A549 (cell line): ENCODE measurements at regions not wholly inside any gene's neighbourhood (a gene's known extent, or its start where the extent isn't known, plus 50 kb on each side); places are given as distances from the start of the nearest gene placed in this dataset.

Source experiments
- ATAC-seq, 2 experiments: fragments of 200-7000 bp in 1 of 2; fragments of >200 bp in 1 of 2; cut with Nextera tagmentation in 1 of 2; cut with Tn5 transposase in 1 of 2; 3 replicates each; pipeline versions ENCODE4 v1.8.0 to v1.9.1; 2018 to 2020; ENCODE audit warnings: mild to moderate bottlenecking in 1 of 2, moderate library complexity in 1 of 2
- CTCF ChIA-PET: fragments of 300-600 bp; sonication (Branson Sonifier 250); formaldehyde crosslinking; extraction: SDS; loops from one replicate; lab custom pipeline; 2021; ENCODE audit warnings: antibody characterized with exemption, inconsistent platforms; lab: Yijun Ruan, JAX
- POLR2A ChIA-PET: fragments of 350-600 bp; formaldehyde crosslinking; extraction: SDS; loops from one replicate; lab custom pipeline; 2021; ENCODE audit warnings: antibody characterized with exemption, inconsistent platforms; lab: Yijun Ruan, JAX
- DNase-seq, 2 experiments: peaks; one replicate each; pipeline versions ENCODE4 v3.0.0 to v3.0.0-alpha.2; 2011 to 2016; ENCODE audit warnings: low read depth in 1 of 2, low spot score in 1 of 2
- FAIRE-seq: peaks from 2 replicates; lab custom pipeline; 2011; peaks lifted over from hg19 to GRCh38; lab: Jason Lieb, UNC
- H3K27ac ChIP-seq, 2 experiments: fragments of >200 bp; sonication (Bioruptor Twin); formaldehyde crosslinking; 3 replicates each; pipeline ENCODE4 v1.5.1; 2016 to 2017
- H3K4me1 ChIP-seq: fragments of >200 bp; sonication (Bioruptor Twin); formaldehyde crosslinking; 3 replicates; pipeline ENCODE4 v1.6.1; 2016
- H3K4me2 ChIP-seq: fragments of >200 bp; sonication (Bioruptor Twin); formaldehyde crosslinking; 3 replicates; pipeline ENCODE4 v1.6.1; 2016
- H3K4me3 ChIP-seq: fragments of >200 bp; sonication (Bioruptor Twin); formaldehyde crosslinking; 3 replicates; pipeline ENCODE4 v1.5.1; 2016
- H3K9me3 ChIP-seq: fragments of >200 bp; sonication (Bioruptor Twin); formaldehyde crosslinking; 3 replicates; pipeline ENCODE4 v1.6.1; 2016
- BHLHE40 ChIP-seq: IDR thresholded peaks from 2 replicates; pipeline ENCODE4 v1.6.1; 2012; ENCODE audit warnings: low read depth, low read length, inconsistent platforms
- CBX8 ChIP-seq: fragments of 200-600 bp; sonication (generic); IDR thresholded peaks from 2 replicates; pipeline ENCODE4 v1.6.1; 2016
- CEBPB ChIP-seq, 2 experiments: fragments of >200 bp in 1 of 2; sonication (Bioruptor Twin) in 1 of 2; formaldehyde crosslinking in 1 of 2; IDR thresholded peaks; 2 replicates each; pipeline ENCODE4 v1.6.1; 2012 to 2016
- EHMT2 ChIP-seq: fragments of 200-600 bp; sonication (generic); IDR thresholded peaks from 2 replicates; pipeline ENCODE4 v1.6.1; 2016; ENCODE audit warnings: antibody characterized with exemption, low read depth, mild to moderate bottlenecking, moderate library complexity
- FOSL2 ChIP-seq, 2 experiments: fragments of 450-650 bp in 1 of 2; fragments of >200 bp in 1 of 2; sonication (Bioruptor Twin) in 1 of 2; formaldehyde crosslinking; IDR thresholded peaks; 2 replicates each; pipeline versions ENCODE4 v1.5.0 to v1.6.1; 2016 to 2020; ENCODE audit warnings: mild to moderate bottlenecking in 1 of 2, moderate library complexity in 1 of 2
- HEYL ChIP-seq: fragments of 250-450 bp; sonication (Bioruptor Pico); IDR thresholded peaks from 2 replicates; pipeline ENCODE4 v1.8.0; 2021; ENCODE audit warnings: mild to moderate bottlenecking, moderate library complexity
- HOXB5 ChIP-seq: fragments of 250-450 bp; sonication (Bioruptor Pico); IDR thresholded peaks from 2 replicates; pipeline ENCODE4 v1.5.0; 2020; ENCODE audit warnings: mild to moderate bottlenecking, moderate library complexity
- JUN ChIP-seq, 2 experiments: fragments of >200 bp; sonication (Bioruptor Twin); formaldehyde crosslinking; IDR thresholded peaks; 2 replicates in 1 of 2; 3 replicates in 1 of 2; pipeline ENCODE4 v1.6.1; 2016 to 2017
- MAFK ChIP-seq: fragments of 450-650 bp; IDR thresholded peaks from 2 replicates; pipeline ENCODE4 v1.6.1; 2014; ENCODE audit not compliant: partially characterized antibody
- MAX ChIP-seq: IDR thresholded peaks from 2 replicates; pipeline ENCODE4 v1.6.1; 2012
- MYC ChIP-seq: IDR thresholded peaks from 2 replicates; pipeline ENCODE4 v1.6.1; 2012; ENCODE audit warnings: mild to moderate bottlenecking, inconsistent platforms, low read length, improper control_type of control experiment, borderline replicate concordance
- PHF8 ChIP-seq: fragments of 200-600 bp; sonication (generic); IDR thresholded peaks from 2 replicates; pipeline ENCODE4 v1.6.1; 2016; ENCODE audit warnings: low read depth, mild to moderate bottlenecking, antibody characterized with exemption, moderate library complexity, borderline replicate concordance
- POLR2A ChIP-seq: IDR thresholded peaks from 2 replicates; pipeline ENCODE4 v1.6.1; 2012; ENCODE audit warnings: mild to moderate bottlenecking, low read length
- POLR2AphosphoS2 ChIP-seq: conservative IDR thresholded peaks from 2 replicates; pipeline ENCODE4 v1.6.1; 2012; ENCODE audit warnings: low read length, improper control_type of control experiment, inconsistent platforms
- RNF2 ChIP-seq: fragments of 200-600 bp; sonication (generic); IDR thresholded peaks from 2 replicates; pipeline ENCODE4 v1.6.1; 2016; ENCODE audit warnings: low read depth, mild to moderate bottlenecking, antibody characterized with exemption, moderate library complexity, borderline replicate concordance
- SREBF2 ChIP-seq: fragments of 450-650 bp; IDR thresholded peaks from 2 replicates; pipeline ENCODE4 v1.6.1; 2014; ENCODE audit warnings: mild to moderate bottlenecking, moderate library complexity
- WGBS: methylation state at CpG from one replicate; pipeline ENCODE4 v1.1.6; 2017; ENCODE audit errors: missing lambda C conversion rate; 5-methylcytosine and 5-hydroxymethylcytosine counted together
- TF ChIP-seq, protein P1 (sequence below): fragments of 250-450 bp; sonication (Bioruptor Pico); IDR thresholded peaks from 2 replicates; pipeline ENCODE4 v1.5.0; 2021; ENCODE audit warnings: mild to moderate bottlenecking, moderate library complexity, borderline replicate concordance
- TF ChIP-seq, protein P2 (sequence below): fragments of 150-350 bp; IDR thresholded peaks from 2 replicates; pipeline ENCODE4 v1.6.1; 2014; ENCODE audit warnings: low read depth, mild to moderate bottlenecking, low read length
- TF ChIP-seq, protein P3 (sequence below): fragments of >200 bp; sonication (Bioruptor Twin); formaldehyde crosslinking; IDR thresholded peaks from 3 replicates; pipeline ENCODE4 v1.6.1; 2016
- TF ChIP-seq, protein P4 (sequence below): IDR thresholded peaks from 2 replicates; pipeline ENCODE4 v1.6.1; 2012; ENCODE audit warnings: low read depth, borderline replicate concordance
- TF ChIP-seq, protein P5 (sequence below): fragments of 250-450 bp; sonication (Bioruptor Pico); IDR thresholded peaks from 2 replicates; pipeline ENCODE4 v1.5.0; 2020; ENCODE audit warnings: low read depth, mild to moderate bottlenecking, moderate library complexity

DNA sequence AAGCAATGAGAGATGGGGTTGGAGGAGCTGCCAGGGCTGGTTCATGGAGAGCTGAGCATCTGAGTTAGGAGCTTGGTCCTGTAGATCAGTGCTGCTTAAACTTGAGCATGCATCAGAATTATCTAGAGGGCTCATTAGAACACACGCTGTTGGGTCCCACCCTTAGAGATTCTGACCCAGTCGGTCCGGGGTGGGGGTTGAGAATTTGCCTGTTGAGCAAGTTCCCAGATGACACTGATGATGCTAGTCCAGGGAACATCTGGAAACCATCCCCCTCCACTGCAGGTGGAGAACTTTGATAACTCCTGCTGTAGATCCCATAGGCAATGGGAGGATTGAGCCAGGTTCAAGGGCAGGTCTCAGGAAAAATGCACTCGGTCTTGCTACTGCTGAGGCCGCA, 158.0 kb upstream of the KLF4 start:
- no peak for ATAC-seq
- Histone ChIP-seq H3K9me3 (no peaks in the 10 kb centered on the region), H3K4me3 (no peak overlapping the region), H3K27ac (no peak overlapping the region), H3K4me2 (no peak overlapping the region), H3K4me1 (no peaks in the 10 kb centered on the region)
- ChIA-PET POLR2A (no interaction called here), CTCF (interaction anchor here (1.3 kb wide), 1 partner anchor 222 kb away, joined by 3 read pairs; no protein-coding TSS in a partner anchor)
- 82% methylated on average over 3 of the region's 5 CpGs for WGBS
- DNase-seq, result no peak
- TF ChIP-seq HOXB5, result no peak
- no peak for FAIRE-seq

DNA sequence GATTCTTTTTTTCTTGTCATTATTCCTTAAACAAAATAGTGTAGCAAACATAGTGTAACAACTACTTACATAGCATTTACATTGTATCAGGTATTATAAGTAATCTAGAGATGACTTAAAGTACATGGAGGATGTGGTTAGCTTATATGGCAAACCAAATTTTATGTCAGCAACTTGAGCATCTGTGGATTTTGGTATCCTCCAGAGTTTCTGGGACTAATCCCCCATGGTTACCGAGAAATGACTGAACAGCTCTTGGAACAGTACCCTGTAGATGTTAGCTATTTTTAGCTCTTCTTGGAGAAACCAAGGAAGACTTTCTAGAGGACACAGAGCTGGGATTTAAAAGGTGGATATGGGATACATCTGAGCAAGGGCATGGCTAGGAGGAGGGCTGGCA, 157.6 kb upstream of the KLF4 start:
- ChIA-PET CTCF (interaction anchor here (0.6 to 1.3 kb wide), 4 partner anchors 13 to 222 kb away, joined by 3 read pairs; no protein-coding TSS in a partner anchor), POLR2A (no interaction called here)
- no peak overlapping the region for H3K27ac ChIP-seq
- H3K4me3 ChIP-seq, result no peak overlapping the region
- no peak for DNase-seq
- H3K9me3 ChIP-seq, result no peaks in the 10 kb centered on the region
- no peak for FAIRE-seq
- no peaks in the 10 kb centered on the region for H3K4me1 ChIP-seq
- H3K4me2 ChIP-seq, result no peak overlapping the region
- no peak for ATAC-seq
- 95% methylated on average over 1 of the region's 1 CpG for WGBS
- TF ChIP-seq FOSL2 (IDR thresholded peaks at IDR 0.05) (no peak), FOSL2 (CRISPR knock-in tag; IDR thresholded peaks at IDR 0.05) (no peak), BHLHE40 (no peak), CEBPB (IDR thresholded peaks at IDR 0.05) (no peak), POLR2A (no peak), PHF8 (no peak), MAFK (no peak), RNF2 (no peak), CBX8 (no peak)
- TF ChIP-seq, protein P1, sequence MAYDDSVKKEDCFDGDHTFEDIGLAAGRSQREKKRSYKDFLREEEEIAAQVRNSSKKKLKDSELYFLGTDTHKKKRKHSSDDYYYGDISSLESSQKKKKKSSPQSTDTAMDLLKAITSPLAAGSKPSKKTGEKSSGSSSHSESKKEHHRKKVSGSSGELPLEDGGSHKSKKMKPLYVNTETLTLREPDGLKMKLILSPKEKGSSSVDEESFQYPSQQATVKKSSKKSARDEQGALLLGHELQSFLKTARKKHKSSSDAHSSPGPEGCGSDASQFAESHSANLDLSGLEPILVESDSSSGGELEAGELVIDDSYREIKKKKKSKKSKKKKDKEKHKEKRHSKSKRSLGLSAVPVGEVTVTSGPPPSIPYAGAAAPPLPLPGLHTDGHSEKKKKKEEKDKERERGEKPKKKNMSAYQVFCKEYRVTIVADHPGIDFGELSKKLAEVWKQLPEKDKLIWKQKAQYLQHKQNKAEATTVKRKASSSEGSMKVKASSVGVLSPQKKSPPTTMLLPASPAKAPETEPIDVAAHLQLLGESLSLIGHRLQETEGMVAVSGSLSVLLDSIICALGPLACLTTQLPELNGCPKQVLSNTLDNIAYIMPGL (CRISPR knock-in tag), result no peak
- TF ChIP-seq, protein P2, sequence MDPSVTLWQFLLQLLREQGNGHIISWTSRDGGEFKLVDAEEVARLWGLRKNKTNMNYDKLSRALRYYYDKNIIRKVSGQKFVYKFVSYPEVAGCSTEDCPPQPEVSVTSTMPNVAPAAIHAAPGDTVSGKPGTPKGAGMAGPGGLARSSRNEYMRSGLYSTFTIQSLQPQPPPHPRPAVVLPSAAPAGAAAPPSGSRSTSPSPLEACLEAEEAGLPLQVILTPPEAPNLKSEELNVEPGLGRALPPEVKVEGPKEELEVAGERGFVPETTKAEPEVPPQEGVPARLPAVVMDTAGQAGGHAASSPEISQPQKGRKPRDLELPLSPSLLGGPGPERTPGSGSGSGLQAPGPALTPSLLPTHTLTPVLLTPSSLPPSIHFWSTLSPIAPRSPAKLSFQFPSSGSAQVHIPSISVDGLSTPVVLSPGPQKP, result no peak
- TF ChIP-seq, protein P3, sequence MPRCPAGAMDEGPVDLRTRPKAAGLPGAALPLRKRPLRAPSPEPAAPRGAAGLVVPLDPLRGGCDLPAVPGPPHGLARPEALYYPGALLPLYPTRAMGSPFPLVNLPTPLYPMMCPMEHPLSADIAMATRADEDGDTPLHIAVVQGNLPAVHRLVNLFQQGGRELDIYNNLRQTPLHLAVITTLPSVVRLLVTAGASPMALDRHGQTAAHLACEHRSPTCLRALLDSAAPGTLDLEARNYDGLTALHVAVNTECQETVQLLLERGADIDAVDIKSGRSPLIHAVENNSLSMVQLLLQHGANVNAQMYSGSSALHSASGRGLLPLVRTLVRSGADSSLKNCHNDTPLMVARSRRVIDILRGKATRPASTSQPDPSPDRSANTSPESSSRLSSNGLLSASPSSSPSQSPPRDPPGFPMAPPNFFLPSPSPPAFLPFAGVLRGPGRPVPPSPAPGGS, result no peak

DNA sequence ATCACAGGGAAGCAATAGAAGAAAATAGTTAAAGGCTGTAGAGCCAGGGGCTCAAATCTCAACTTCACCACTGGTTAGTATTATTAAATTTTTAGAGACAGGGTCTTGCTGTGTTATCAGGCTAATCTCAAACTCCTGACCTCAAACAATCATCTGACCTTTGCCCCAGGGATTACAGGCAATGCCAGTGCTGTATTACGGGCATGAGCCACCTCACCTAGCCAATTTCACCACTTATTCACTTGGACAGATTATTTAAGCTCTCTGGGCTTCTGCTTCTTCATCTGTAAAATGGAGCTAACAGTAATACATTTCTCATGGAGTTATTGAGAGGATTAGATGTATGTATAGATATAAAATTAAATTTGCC, 155.9 kb upstream of the KLF4 start:
- H3K4me1 ChIP-seq, result no peaks in the 10 kb centered on the region
- TF ChIP-seq HEYL (no peak), MAX (no peak), SREBF2 (no peak), JUN (IDR thresholded peaks at IDR 0.05) (no peak), MYC (no peak), MAFK (no peak), HOXB5 (no peak), EHMT2 (no peak), POLR2AphosphoS2 (no peak), POLR2A (no peak), CEBPB (IDR thresholded peaks at IDR 0.05) (no peak), PHF8 (no peak)
- TF ChIP-seq, protein P1 (CRISPR knock-in tag), result no peak
- TF ChIP-seq, protein P4, sequence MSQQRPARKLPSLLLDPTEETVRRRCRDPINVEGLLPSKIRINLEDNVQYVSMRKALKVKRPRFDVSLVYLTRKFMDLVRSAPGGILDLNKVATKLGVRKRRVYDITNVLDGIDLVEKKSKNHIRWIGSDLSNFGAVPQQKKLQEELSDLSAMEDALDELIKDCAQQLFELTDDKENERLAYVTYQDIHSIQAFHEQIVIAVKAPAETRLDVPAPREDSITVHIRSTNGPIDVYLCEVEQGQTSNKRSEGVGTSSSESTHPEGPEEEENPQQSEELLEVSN, result no peak
- TF ChIP-seq, protein P5, sequence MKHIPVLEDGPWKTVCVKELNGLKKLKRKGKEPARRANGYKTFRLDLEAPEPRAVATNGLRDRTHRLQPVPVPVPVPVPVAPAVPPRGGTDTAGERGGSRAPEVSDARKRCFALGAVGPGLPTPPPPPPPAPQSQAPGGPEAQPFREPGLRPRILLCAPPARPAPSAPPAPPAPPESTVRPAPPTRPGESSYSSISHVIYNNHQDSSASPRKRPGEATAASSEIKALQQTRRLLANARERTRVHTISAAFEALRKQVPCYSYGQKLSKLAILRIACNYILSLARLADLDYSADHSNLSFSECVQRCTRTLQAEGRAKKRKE (CRISPR knock-in tag), result no peak
- TF ChIP-seq, protein P3, result no peak
- TF ChIP-seq, protein P2, result no peak
- H3K9me3 ChIP-seq, result no peaks in the 10 kb centered on the region
- WGBS, result 54% methylated on average over 1 of the region's 1 CpG
- POLR2A ChIA-PET, result no interaction called here
- H3K4me3 ChIP-seq, result no peak overlapping the region
- no peak overlapping the region for H3K4me2 ChIP-seq
- H3K27ac ChIP-seq, result no peak overlapping the region
- CTCF ChIA-PET, result interaction anchor here (0.7 kb wide), 1 partner anchor 727 kb away, joined by 3 read pairs; no protein-coding TSS in a partner anchor
- ATAC-seq (no peak), DNase-seq (no peak), FAIRE-seq (no peak)
